Esophagus muscularis mucosa (tissue), 3 donors: ENCODE measurements at regions not wholly inside any gene's neighbourhood (a gene's known extent, or its start where the extent isn't known, plus 50 kb on each side); places are given as distances from the start of the nearest gene placed in this dataset.
"Not testable (repeated sequence)": the region's sequence is repeated elsewhere in the genome, so short reads cannot be mapped to it uniquely, and the experiment has no call there.

ENCODE experiments used
- CTCF ChIP-seq, 3 experiments: fragments of 200-600 bp in 2 of 3; fragments of 450-650 bp in 1 of 3; sonication (generic) in 2 of 3; IDR thresholded peaks; one replicate each; pipeline ENCODE4 v1.5.1; 2017 to 2019; ENCODE audit warnings: antibody characterized with exemption in 3 of 3, mild to moderate bottlenecking in 2 of 3, moderate library complexity in 1 of 3
- POLR2A ChIP-seq: fragments of 450-650 bp; IDR thresholded peaks from one replicate; pipeline ENCODE4 v1.6.1; 2017; ENCODE audit warnings: antibody characterized with exemption, moderate library complexity, mild to moderate bottlenecking, low read depth

GRCh38 chr22:48817491-48817890 lies 1010.2 kb downstream of the BRD1 start:
- not testable (repeated sequence) for TF ChIP-seq CTCF (IDR thresholded peaks at IDR 0.05); POLR2A
